Hepatocyte (in vitro differentiated cells): ENCODE measurements at regions not wholly inside any gene's neighbourhood (a gene's known extent, or its start where the extent isn't known, plus 50 kb on each side); places are given as distances from the start of the nearest gene placed in this dataset.

Source experiments
- CTCF ChIP-seq: fragments of 200-600 bp; sonication (generic); IDR thresholded peaks from 2 replicates; pipeline ENCODE4 v1.5.1; 2016; ENCODE audit warnings: antibody characterized with exemption, mild to moderate bottlenecking; ENCODE audit not compliant: poor library complexity
- EZH2 ChIP-seq: fragments of 200-600 bp; sonication (generic); IDR thresholded peaks from 2 replicates; pipeline ENCODE4 v1.6.1; 2016; ENCODE audit warnings: antibody characterized with exemption, mild to moderate bottlenecking, borderline replicate concordance

GRCh38 chr4:18961879-18962278 is 940.3 kb upstream of the LCORL start:
- TF ChIP-seq CTCF: no peak
- TF ChIP-seq EZH2: no peak
